ENCODE measurements at regions not wholly inside any gene's neighbourhood (a gene's known extent, or its start where the extent isn't known, plus 50 kb on each side); places are given as distances from the start of the nearest gene placed in this dataset.

GRCh38 chr4:38328989-38329729 lies 334.8 kb upstream of the KLF3 start (continued):
- no peak for TF ChIP-seq MAX (IDR thresholded peaks at IDR 0.05)
